A673 (cell line): ENCODE measurements at regions not wholly inside any gene's neighbourhood (a gene's known extent, or its start where the extent isn't known, plus 50 kb on each side); places are given as distances from the start of the nearest gene placed in this dataset.

Source experiments
- BruUV-seq: library from RNA; stranded (reverse); fragments of 400-500 nt; replicated peaks from 2 replicates; lab custom pipeline; 2021; lab: Mats Ljungman, UMichigan
- CTCF ChIA-PET: fragments of 300-600 bp; sonication (Branson Sonifier 250); formaldehyde crosslinking; loops from one replicate; lab custom pipeline; 2022; ENCODE audit warnings: antibody characterized with exemption; lab: Charles Lee
- POLR2A ChIA-PET: fragments of 300-600 bp; sonication (Branson Sonifier 250); formaldehyde crosslinking; loops from one replicate; lab custom pipeline; 2022; ENCODE audit warnings: antibody characterized with exemption; ENCODE audit not compliant: low non-redundant PET; lab: Charles Lee
- DNase-seq: peaks from one replicate; pipeline ENCODE4 v3.0.0-alpha.2; 2015; ENCODE audit warnings: low spot score
- H3K27ac ChIP-seq: fragments of 200-600 bp; sonication (generic); 2 replicates; pipeline ENCODE4 v1.5.1; 2016; ENCODE audit warnings: mixed run types, low read depth, mild to moderate bottlenecking, mixed read lengths, antibody characterized with exemption, low read length; ENCODE audit not compliant: poor library complexity, severe bottlenecking
- H3K27me3 ChIP-seq: fragments of 200-600 bp; sonication (generic); replicated peaks from 2 replicates; pipeline ENCODE4 v1.6.1; 2017; ENCODE audit warnings: mixed run types, low read depth, mild to moderate bottlenecking, mixed read lengths, antibody characterized with exemption, low read length; ENCODE audit not compliant: insufficient read depth, poor library complexity
- H3K36me3 ChIP-seq: fragments of 200-600 bp; sonication (generic); 2 replicates; pipeline ENCODE4 v1.6.1; 2016; ENCODE audit warnings: mixed run types, mild to moderate bottlenecking, mixed read lengths, antibody characterized with exemption, low read length; ENCODE audit not compliant: insufficient read depth, poor library complexity, severe bottlenecking
- H3K4me1 ChIP-seq: fragments of 200-600 bp; sonication (generic); 2 replicates; pipeline ENCODE4 v1.6.1; 2017; ENCODE audit warnings: mixed run types, mild to moderate bottlenecking, mixed read lengths, antibody characterized with exemption, low read length; ENCODE audit not compliant: insufficient read depth, poor library complexity, severe bottlenecking
- H3K4me3 ChIP-seq: fragments of 200-600 bp; sonication (generic); 2 replicates; pipeline ENCODE4 v1.5.1; 2016; ENCODE audit warnings: low read depth, mixed run types, mild to moderate bottlenecking, mixed read lengths, low read length; ENCODE audit not compliant: poor library complexity, severe bottlenecking
- H3K9me3 ChIP-seq: fragments of 200-600 bp; sonication (generic); 2 replicates; pipeline ENCODE4 v1.6.1; 2016; ENCODE audit warnings: mixed run types, low read depth, mild to moderate bottlenecking, mixed read lengths, antibody characterized with exemption, low read length; ENCODE audit not compliant: poor library complexity, severe bottlenecking
- CTCF ChIP-seq: fragments of 300-800, 200-600 bp; sonication (generic); conservative IDR thresholded peaks from 2 replicates; pipeline ENCODE4 v1.5.1; 2017; ENCODE audit warnings: low read depth, mild to moderate bottlenecking, antibody characterized with exemption, low read length, moderate library complexity, mixed read lengths
- EZH2 ChIP-seq: fragments of 200-600 bp; sonication (generic); IDR thresholded peaks from 2 replicates; pipeline ENCODE4 v1.6.1; 2017; ENCODE audit warnings: borderline replicate concordance, low read depth, mild to moderate bottlenecking, mixed read lengths, antibody characterized with exemption, low read length; ENCODE audit not compliant: poor library complexity, severe bottlenecking
- intact Hi-C: fragments of 100-400 bp; cut with micrococcal nuclease; formaldehyde crosslinking; loops from one replicate; pipeline ENCODE4 v1.10.0; 2022; ENCODE audit not compliant: unreplicated experiment

- peaks cover 8% of the 10 kb centered on the region for H3K27me3 ChIP-seq
- intact Hi-C loops = no loop called here
- CTCF ChIA-PET = no interaction called here
- H3K9me3 ChIP-seq = no peaks in the 10 kb centered on the region
- no peak overlapping the region for H3K4me3 ChIP-seq
- no peak for TF ChIP-seq EZH2
- TF ChIP-seq CTCF = no peak
- no peaks in the 10 kb centered on the region for H3K4me1 ChIP-seq
- POLR2A ChIA-PET = no interaction called here
- DNase-seq = peak; percentile 4
- H3K36me3 ChIP-seq = no peaks in the 10 kb centered on the region
- H3K27ac ChIP-seq = no peak overlapping the region
- BruUV-seq = no TSS peak
Observed at GRCh38 chr16:60060731-60061130, 1326.6 kb upstream of the GOT2 start.

- ChIA-PET CTCF (no interaction called here), POLR2A (no interaction called here)
- no peak for DNase-seq
- BruUV-seq = no TSS peak
- no peaks in the 10 kb centered on the region for H3K4me1 ChIP-seq
- H3K4me3 ChIP-seq = no peak overlapping the region
- no peaks in the 10 kb centered on the region for H3K9me3 ChIP-seq
- no peaks in the 10 kb centered on the region for H3K36me3 ChIP-seq
- TF ChIP-seq EZH2 = no peak
- no peak for TF ChIP-seq CTCF
- H3K27me3 ChIP-seq = peaks cover 8% of the 10 kb centered on the region
- no peak overlapping the region for H3K27ac ChIP-seq
- intact Hi-C loops = no loop called here
Observed at GRCh38 chr16:60059141-60059540, 1325.0 kb upstream of the GOT2 start.

GRCh38 chr16:60041671-60042070 is 1307.6 kb upstream of the GOT2 start:
- BruUV-seq = no TSS peak
- Histone ChIP-seq H3K36me3 (no peaks in the 10 kb centered on the region), H3K27me3 (no peaks in the 10 kb centered on the region), H3K4me1 (no peaks in the 10 kb centered on the region), H3K27ac (no peak overlapping the region), H3K4me3 (no peak overlapping the region), H3K9me3 (no peaks in the 10 kb centered on the region)
- ChIA-PET CTCF (no interaction called here), POLR2A (no interaction called here)
- TF ChIP-seq EZH2 = no peak
- no peak for TF ChIP-seq CTCF
- no peak for DNase-seq
- intact Hi-C loops = no loop called here
